ENCODE measurements at regions not wholly inside any gene's neighbourhood (a gene's known extent, or its start where the extent isn't known, plus 50 kb on each side); places are given as distances from the start of the nearest gene placed in this dataset.

DNA sequence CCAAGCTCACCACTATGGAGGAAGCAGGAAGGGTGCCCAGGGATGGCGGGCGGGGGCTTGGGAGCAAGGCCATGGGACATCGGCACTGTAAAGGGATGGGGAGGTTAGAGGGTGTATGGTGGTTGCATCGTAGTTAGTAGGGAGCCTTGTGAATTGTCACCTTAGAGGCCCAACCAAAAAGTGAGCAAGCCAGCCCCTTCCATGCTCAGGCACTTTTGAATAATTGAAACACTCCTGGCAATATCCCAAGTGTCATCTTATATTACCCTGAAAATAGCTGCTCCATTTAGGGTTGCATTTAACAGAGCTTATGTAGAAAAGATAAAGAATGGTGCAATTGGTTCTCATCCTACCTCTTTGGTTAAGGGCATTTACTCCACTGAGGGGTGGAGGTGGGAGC lies 169.2 kb downstream of the SAMD5 start:
- Histone ChIP-seq H3K4me3 (replicated peaks; ENCODE audit: insufficient read depth, low read length) (no peak overlapping the region), H3K27me3 (ENCODE audit: insufficient read depth, poor library complexity, severe bottlenecking) (peaks cover 6% of the 10 kb centered on the region), H3K27ac (replicated peaks) (no peak overlapping the region)
- no peak for TF ChIP-seq SPI1 (IDR thresholded peaks at IDR 0.05; ENCODE audit: borderline replicate concordance, low read depth)
- TF ChIP-seq, protein P1, sequence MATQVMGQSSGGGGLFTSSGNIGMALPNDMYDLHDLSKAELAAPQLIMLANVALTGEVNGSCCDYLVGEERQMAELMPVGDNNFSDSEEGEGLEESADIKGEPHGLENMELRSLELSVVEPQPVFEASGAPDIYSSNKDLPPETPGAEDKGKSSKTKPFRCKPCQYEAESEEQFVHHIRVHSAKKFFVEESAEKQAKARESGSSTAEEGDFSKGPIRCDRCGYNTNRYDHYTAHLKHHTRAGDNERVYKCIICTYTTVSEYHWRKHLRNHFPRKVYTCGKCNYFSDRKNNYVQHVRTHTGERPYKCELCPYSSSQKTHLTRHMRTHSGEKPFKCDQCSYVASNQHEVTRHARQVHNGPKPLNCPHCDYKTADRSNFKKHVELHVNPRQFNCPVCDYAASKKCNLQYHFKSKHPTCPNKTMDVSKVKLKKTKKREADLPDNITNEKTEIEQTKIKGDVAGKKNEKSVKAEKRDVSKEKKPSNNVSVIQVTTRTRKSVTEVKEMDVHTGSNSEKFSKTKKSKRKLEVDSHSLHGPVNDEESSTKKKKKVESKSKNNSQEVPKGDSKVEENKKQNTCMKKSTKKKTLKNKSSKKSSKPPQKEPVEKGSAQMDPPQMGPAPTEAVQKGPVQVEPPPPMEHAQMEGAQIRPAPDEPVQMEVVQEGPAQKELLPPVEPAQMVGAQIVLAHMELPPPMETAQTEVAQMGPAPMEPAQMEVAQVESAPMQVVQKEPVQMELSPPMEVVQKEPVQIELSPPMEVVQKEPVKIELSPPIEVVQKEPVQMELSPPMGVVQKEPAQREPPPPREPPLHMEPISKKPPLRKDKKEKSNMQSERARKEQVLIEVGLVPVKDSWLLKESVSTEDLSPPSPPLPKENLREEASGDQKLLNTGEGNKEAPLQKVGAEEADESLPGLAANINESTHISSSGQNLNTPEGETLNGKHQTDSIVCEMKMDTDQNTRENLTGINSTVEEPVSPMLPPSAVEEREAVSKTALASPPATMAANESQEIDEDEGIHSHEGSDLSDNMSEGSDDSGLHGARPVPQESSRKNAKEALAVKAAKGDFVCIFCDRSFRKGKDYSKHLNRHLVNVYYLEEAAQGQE (IDR thresholded peaks at IDR 0.05; ENCODE audit: insufficient replicate concordance, low read depth) = no peak
- TF ChIP-seq, protein P2, sequence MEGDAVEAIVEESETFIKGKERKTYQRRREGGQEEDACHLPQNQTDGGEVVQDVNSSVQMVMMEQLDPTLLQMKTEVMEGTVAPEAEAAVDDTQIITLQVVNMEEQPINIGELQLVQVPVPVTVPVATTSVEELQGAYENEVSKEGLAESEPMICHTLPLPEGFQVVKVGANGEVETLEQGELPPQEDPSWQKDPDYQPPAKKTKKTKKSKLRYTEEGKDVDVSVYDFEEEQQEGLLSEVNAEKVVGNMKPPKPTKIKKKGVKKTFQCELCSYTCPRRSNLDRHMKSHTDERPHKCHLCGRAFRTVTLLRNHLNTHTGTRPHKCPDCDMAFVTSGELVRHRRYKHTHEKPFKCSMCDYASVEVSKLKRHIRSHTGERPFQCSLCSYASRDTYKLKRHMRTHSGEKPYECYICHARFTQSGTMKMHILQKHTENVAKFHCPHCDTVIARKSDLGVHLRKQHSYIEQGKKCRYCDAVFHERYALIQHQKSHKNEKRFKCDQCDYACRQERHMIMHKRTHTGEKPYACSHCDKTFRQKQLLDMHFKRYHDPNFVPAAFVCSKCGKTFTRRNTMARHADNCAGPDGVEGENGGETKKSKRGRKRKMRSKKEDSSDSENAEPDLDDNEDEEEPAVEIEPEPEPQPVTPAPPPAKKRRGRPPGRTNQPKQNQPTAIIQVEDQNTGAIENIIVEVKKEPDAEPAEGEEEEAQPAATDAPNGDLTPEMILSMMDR (IDR thresholded peaks at IDR 0.05; ENCODE audit: insufficient read depth, low read length) = no peak
- TF ChIP-seq GABPA (IDR thresholded peaks at IDR 0.05; ENCODE audit: low read depth) = no peak
- TF ChIP-seq POLR2AphosphoS5 (IDR thresholded peaks at IDR 0.05; ENCODE audit: low read depth) = no peak
- no peak for DNase-seq (ENCODE audit: low read depth in 1 of 2, low spot score in 1 of 2)

DNA sequence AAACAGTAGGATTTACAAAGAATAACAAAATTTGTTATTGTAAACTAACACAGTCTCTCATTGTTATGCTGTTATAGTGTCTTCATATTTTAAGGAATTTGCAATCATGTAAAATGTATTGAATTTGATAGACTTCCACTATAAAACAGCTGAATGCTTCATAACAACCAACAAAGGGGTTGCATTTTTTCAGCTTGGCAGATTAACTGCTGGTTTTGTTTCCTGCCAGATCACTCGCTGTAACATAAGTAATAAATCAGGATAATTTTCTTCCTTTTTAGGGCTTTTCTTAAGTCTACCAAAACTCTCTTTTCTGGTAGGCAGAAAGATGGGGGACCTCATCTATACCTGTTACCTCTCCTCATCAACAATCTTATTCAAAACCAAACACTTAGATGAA lies 169.8 kb downstream of the SAMD5 start:
- Histone ChIP-seq H3K4me3 (replicated peaks; ENCODE audit: insufficient read depth, low read length) (no peak overlapping the region), H3K27me3 (ENCODE audit: insufficient read depth, poor library complexity, severe bottlenecking) (peaks cover 6% of the 10 kb centered on the region), H3K27ac (replicated peaks) (no peak overlapping the region)
- TF ChIP-seq SPI1 (IDR thresholded peaks at IDR 0.05; ENCODE audit: borderline replicate concordance, low read depth) = no peak
- TF ChIP-seq, protein P1 (IDR thresholded peaks at IDR 0.05; ENCODE audit: insufficient replicate concordance, low read depth) = no peak
- no peak for TF ChIP-seq POLR2AphosphoS5 (IDR thresholded peaks at IDR 0.05; ENCODE audit: low read depth)
- TF ChIP-seq, protein P2 (IDR thresholded peaks at IDR 0.05; ENCODE audit: insufficient read depth, low read length) = no peak
- TF ChIP-seq GABPA (IDR thresholded peaks at IDR 0.05; ENCODE audit: low read depth) = no peak
- no peak for DNase-seq (ENCODE audit: low read depth in 1 of 2, low spot score in 1 of 2)

DNA sequence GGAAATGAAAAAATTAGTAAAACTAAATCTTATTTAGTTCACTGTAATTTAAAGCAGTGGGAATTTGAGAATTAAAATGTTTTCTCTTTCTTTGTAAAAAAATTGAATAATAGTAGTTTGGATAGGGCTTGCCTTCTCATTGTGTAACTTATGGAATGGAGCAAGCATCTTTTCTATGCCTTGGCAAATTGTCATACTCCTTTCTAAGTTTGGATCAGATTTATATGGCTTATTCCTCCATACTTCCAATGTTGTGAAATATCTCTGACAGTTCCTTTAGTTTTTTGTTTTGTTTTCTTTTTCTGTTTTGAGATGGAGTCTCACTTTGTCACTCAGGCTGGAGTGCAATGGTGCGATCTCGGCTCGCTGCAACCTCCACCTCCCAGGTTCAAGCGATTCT lies 176.4 kb downstream of the SAMD5 start:
- no peak for DNase-seq (ENCODE audit: low read depth in 1 of 2, low spot score in 1 of 2)
- no peak for TF ChIP-seq GABPA (IDR thresholded peaks at IDR 0.05; ENCODE audit: low read depth)
- TF ChIP-seq, protein P2 (IDR thresholded peaks at IDR 0.05; ENCODE audit: insufficient read depth, low read length) = no peak
- H3K27me3 ChIP-seq (ENCODE audit: insufficient read depth, poor library complexity, severe bottlenecking) = peaks cover 3% of the 10 kb centered on the region
- no peak overlapping the region for H3K27ac ChIP-seq (replicated peaks)
- no peak overlapping the region for H3K4me3 ChIP-seq (replicated peaks; ENCODE audit: insufficient read depth, low read length)

DNA sequence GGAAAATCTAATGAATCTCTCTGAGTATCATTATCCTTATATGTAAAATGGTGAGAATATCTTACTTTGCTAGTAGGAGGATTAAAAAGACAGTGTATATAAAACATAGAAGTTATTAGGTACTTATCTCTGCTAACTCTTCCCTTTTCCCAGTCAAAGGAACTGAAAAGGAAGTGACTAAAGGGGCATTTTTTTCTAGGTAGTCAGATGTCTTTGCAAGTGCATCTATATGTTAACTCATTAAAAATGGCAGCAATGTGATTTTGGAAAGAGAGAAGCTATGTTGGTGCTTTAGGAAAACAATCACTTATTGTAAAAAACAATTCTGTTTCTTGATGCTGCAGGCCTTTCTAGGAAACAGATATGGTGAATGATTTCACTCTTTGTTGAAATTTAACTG lies 180.9 kb downstream of the SAMD5 start:
- TF ChIP-seq SPI1 (IDR thresholded peaks at IDR 0.05; ENCODE audit: borderline replicate concordance, low read depth) (no peak), GABPA (IDR thresholded peaks at IDR 0.05; ENCODE audit: low read depth) (no peak), POLR2AphosphoS5 (IDR thresholded peaks at IDR 0.05; ENCODE audit: low read depth) (no peak)
- TF ChIP-seq, protein P1 (IDR thresholded peaks at IDR 0.05; ENCODE audit: insufficient replicate concordance, low read depth) = no peak
- TF ChIP-seq, protein P2 (IDR thresholded peaks at IDR 0.05; ENCODE audit: insufficient read depth, low read length) = no peak
- H3K27ac ChIP-seq (replicated peaks) = no peak overlapping the region
- no peak overlapping the region for H3K4me3 ChIP-seq (replicated peaks; ENCODE audit: insufficient read depth, low read length)
- H3K27me3 ChIP-seq (ENCODE audit: insufficient read depth, poor library complexity, severe bottlenecking) = no peaks in the 10 kb centered on the region
- no peak for DNase-seq (ENCODE audit: low read depth in 1 of 2, low spot score in 1 of 2)

Measured in HL-60 (cell line).